H1 (cell line): ENCODE measurements at regions not wholly inside any gene's neighbourhood (a gene's known extent, or its start where the extent isn't known, plus 50 kb on each side); places are given as distances from the start of the nearest gene placed in this dataset.

Experiments used
- HDAC2 ChIP-seq, 2 experiments: fragments of 300-600 bp in 1 of 2; sonication (generic) in 1 of 2; IDR thresholded peaks; 2 replicates each; pipeline ENCODE4 v1.6.1; 2011 to 2012; ENCODE audit warnings: low read depth in 2 of 2, low read length in 2 of 2, mild to moderate bottlenecking in 2 of 2, moderate library complexity in 2 of 2, borderline replicate concordance in 1 of 2, inconsistent platforms in 1 of 2
- POLR2AphosphoS5 ChIP-seq: IDR thresholded peaks from 2 replicates; pipeline ENCODE4 v1.6.1; 2011; ENCODE audit warnings: low read depth, low read length
- POU5F1 ChIP-seq: IDR thresholded peaks from 2 replicates; pipeline ENCODE4 v1.6.1; 2011; ENCODE audit warnings: low read depth, mild to moderate bottlenecking, low read length, moderate library complexity
- RNF2 ChIP-seq: fragments of 200-900, 300-1000 bp; sonication (generic); IDR thresholded peaks from 2 replicates; pipeline ENCODE4 v1.7.1; 2016; ENCODE audit warnings: borderline replicate concordance, low read depth, mild to moderate bottlenecking, antibody characterized with exemption, low read length; ENCODE audit not compliant: poor library complexity, severe bottlenecking; ENCODE audit errors: missing control alignments
- RXRA ChIP-seq: IDR thresholded peaks from 2 replicates; pipeline ENCODE4 v1.6.1; 2011; ENCODE audit warnings: low read depth, mild to moderate bottlenecking, low read length, moderate library complexity; ENCODE audit not compliant: insufficient read depth
- SRF ChIP-seq: IDR thresholded peaks from 2 replicates; pipeline ENCODE4 v1.6.1; 2011; ENCODE audit warnings: mild to moderate bottlenecking, low read depth, low read length, moderate library complexity
- SUZ12 ChIP-seq: fragments of 200-600 bp; sonication (generic); IDR thresholded peaks from 2 replicates; pipeline ENCODE4 v1.6.1; 2012; ENCODE audit warnings: mild to moderate bottlenecking, inconsistent platforms, low read length, moderate library complexity, mixed read lengths
- TF ChIP-seq, protein P1 (sequence below): fragments of 300-600 bp; sonication (generic); IDR thresholded peaks from 2 replicates; pipeline ENCODE4 v1.7.1; 2012; ENCODE audit warnings: low read length, moderate library complexity, mild to moderate bottlenecking, inconsistent platforms; ENCODE audit not compliant: insufficient replicate concordance
- TF ChIP-seq, protein P2 (sequence below), 3 experiments: IDR thresholded peaks; 1 replicate in 2 of 3; 2 replicates in 1 of 3; pipeline versions ENCODE4 v1.5.1 to v1.6.1; 2011; ENCODE audit warnings: low read length in 3 of 3, mild to moderate bottlenecking in 3 of 3, inconsistent platforms in 2 of 3, low read depth in 1 of 3, moderate library complexity in 1 of 3; ENCODE audit not compliant: insufficient read depth in 1 of 3; ENCODE audit errors: control extremely low read depth in 1 of 3

DNA sequence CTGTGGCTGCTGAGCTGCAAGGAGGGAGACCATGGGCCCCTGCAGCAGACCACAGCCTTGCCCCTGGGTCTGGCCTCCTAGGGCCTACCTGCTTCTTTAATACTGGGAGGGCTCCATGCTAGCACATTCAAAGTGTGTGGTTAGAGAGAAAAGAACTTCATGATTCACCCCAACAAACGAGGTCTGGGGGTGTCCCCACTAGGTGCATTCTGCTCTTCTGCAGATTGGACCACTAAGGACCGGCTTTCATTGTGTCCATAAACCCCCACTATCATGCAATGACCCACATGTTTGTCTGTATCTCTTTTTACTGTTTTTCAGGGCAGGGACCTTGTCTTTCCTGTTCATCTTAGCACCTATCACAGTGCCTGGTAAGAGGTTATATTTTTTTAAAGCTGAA, 185.4 kb downstream of the OMA1 start (continued):
- TF ChIP-seq, protein P1, sequence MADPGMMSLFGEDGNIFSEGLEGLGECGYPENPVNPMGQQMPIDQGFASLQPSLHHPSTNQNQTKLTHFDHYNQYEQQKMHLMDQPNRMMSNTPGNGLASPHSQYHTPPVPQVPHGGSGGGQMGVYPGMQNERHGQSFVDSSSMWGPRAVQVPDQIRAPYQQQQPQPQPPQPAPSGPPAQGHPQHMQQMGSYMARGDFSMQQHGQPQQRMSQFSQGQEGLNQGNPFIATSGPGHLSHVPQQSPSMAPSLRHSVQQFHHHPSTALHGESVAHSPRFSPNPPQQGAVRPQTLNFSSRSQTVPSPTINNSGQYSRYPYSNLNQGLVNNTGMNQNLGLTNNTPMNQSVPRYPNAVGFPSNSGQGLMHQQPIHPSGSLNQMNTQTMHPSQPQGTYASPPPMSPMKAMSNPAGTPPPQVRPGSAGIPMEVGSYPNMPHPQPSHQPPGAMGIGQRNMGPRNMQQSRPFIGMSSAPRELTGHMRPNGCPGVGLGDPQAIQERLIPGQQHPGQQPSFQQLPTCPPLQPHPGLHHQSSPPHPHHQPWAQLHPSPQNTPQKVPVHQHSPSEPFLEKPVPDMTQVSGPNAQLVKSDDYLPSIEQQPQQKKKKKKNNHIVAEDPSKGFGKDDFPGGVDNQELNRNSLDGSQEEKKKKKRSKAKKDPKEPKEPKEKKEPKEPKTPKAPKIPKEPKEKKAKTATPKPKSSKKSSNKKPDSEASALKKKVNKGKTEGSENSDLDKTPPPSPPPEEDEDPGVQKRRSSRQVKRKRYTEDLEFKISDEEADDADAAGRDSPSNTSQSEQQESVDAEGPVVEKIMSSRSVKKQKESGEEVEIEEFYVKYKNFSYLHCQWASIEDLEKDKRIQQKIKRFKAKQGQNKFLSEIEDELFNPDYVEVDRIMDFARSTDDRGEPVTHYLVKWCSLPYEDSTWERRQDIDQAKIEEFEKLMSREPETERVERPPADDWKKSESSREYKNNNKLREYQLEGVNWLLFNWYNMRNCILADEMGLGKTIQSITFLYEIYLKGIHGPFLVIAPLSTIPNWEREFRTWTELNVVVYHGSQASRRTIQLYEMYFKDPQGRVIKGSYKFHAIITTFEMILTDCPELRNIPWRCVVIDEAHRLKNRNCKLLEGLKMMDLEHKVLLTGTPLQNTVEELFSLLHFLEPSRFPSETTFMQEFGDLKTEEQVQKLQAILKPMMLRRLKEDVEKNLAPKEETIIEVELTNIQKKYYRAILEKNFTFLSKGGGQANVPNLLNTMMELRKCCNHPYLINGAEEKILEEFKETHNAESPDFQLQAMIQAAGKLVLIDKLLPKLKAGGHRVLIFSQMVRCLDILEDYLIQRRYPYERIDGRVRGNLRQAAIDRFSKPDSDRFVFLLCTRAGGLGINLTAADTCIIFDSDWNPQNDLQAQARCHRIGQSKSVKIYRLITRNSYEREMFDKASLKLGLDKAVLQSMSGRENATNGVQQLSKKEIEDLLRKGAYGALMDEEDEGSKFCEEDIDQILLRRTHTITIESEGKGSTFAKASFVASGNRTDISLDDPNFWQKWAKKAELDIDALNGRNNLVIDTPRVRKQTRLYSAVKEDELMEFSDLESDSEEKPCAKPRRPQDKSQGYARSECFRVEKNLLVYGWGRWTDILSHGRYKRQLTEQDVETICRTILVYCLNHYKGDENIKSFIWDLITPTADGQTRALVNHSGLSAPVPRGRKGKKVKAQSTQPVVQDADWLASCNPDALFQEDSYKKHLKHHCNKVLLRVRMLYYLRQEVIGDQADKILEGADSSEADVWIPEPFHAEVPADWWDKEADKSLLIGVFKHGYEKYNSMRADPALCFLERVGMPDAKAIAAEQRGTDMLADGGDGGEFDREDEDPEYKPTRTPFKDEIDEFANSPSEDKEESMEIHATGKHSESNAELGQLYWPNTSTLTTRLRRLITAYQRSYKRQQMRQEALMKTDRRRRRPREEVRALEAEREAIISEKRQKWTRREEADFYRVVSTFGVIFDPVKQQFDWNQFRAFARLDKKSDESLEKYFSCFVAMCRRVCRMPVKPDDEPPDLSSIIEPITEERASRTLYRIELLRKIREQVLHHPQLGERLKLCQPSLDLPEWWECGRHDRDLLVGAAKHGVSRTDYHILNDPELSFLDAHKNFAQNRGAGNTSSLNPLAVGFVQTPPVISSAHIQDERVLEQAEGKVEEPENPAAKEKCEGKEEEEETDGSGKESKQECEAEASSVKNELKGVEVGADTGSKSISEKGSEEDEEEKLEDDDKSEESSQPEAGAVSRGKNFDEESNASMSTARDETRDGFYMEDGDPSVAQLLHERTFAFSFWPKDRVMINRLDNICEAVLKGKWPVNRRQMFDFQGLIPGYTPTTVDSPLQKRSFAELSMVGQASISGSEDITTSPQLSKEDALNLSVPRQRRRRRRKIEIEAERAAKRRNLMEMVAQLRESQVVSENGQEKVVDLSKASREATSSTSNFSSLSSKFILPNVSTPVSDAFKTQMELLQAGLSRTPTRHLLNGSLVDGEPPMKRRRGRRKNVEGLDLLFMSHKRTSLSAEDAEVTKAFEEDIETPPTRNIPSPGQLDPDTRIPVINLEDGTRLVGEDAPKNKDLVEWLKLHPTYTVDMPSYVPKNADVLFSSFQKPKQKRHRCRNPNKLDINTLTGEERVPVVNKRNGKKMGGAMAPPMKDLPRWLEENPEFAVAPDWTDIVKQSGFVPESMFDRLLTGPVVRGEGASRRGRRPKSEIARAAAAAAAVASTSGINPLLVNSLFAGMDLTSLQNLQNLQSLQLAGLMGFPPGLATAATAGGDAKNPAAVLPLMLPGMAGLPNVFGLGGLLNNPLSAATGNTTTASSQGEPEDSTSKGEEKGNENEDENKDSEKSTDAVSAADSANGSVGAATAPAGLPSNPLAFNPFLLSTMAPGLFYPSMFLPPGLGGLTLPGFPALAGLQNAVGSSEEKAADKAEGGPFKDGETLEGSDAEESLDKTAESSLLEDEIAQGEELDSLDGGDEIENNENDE: no peak
- TF ChIP-seq POU5F1 (no peak), RXRA (no peak), POLR2AphosphoS5 (no peak), SUZ12 (no peak), SRF (no peak), HDAC2 (IDR thresholded peaks at IDR 0.05; ENCODE audit: borderline replicate concordance in 1 of 2, low read depth in 2 of 2, low read length in 2 of 2) (no peak), RNF2 (no peak)
- TF ChIP-seq, protein P2, sequence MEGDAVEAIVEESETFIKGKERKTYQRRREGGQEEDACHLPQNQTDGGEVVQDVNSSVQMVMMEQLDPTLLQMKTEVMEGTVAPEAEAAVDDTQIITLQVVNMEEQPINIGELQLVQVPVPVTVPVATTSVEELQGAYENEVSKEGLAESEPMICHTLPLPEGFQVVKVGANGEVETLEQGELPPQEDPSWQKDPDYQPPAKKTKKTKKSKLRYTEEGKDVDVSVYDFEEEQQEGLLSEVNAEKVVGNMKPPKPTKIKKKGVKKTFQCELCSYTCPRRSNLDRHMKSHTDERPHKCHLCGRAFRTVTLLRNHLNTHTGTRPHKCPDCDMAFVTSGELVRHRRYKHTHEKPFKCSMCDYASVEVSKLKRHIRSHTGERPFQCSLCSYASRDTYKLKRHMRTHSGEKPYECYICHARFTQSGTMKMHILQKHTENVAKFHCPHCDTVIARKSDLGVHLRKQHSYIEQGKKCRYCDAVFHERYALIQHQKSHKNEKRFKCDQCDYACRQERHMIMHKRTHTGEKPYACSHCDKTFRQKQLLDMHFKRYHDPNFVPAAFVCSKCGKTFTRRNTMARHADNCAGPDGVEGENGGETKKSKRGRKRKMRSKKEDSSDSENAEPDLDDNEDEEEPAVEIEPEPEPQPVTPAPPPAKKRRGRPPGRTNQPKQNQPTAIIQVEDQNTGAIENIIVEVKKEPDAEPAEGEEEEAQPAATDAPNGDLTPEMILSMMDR (IDR thresholded peaks at IDR 0.05; ENCODE audit: control extremely low read depth in 1 of 3, insufficient read depth in 1 of 3, low read depth in 1 of 3, low read length in 3 of 3): no peak
